ENCODE measurements at regions not wholly inside any gene's neighbourhood (a gene's known extent, or its start where the extent isn't known, plus 50 kb on each side); places are given as distances from the start of the nearest gene placed in this dataset.

- Histone ChIP-seq H2AFZ (ENCODE audit: low read length) (no peak overlapping the region), H3K9me2 (ENCODE audit: low read depth, low read length) (no peaks in the 10 kb centered on the region), H3K36me3 (ENCODE audit: insufficient read depth, low read length) (no peaks in the 10 kb centered on the region), H3F3A (ENCODE audit: insufficient read depth, low read length) (no peaks in the 10 kb centered on the region), H3K9ac (ENCODE audit: low read length) (no peak overlapping the region), H3K4me1 (ENCODE audit: insufficient read depth, low read length, severe bottlenecking) (no peaks in the 10 kb centered on the region), H3K9me3 (ENCODE audit: low read length) (no peaks in the 10 kb centered on the region), H3K79me2 (ENCODE audit: insufficient read depth, low read length) (no peaks in the 10 kb centered on the region), H3K27ac (ENCODE audit: low read depth, low read length, poor library complexity, severe bottlenecking) (no peak overlapping the region), H3K27me3 (ENCODE audit: insufficient read depth, low read length) (no peaks in the 10 kb centered on the region), H3K4me3 (ENCODE audit: low read depth, low read length, poor library complexity, severe bottlenecking) (no peak overlapping the region), H3K4me2 (ENCODE audit: low read length) (no peak overlapping the region), H4K20me1 (ENCODE audit: insufficient read depth, low read length) (no peaks in the 10 kb centered on the region)
- TF ChIP-seq, protein P1, sequence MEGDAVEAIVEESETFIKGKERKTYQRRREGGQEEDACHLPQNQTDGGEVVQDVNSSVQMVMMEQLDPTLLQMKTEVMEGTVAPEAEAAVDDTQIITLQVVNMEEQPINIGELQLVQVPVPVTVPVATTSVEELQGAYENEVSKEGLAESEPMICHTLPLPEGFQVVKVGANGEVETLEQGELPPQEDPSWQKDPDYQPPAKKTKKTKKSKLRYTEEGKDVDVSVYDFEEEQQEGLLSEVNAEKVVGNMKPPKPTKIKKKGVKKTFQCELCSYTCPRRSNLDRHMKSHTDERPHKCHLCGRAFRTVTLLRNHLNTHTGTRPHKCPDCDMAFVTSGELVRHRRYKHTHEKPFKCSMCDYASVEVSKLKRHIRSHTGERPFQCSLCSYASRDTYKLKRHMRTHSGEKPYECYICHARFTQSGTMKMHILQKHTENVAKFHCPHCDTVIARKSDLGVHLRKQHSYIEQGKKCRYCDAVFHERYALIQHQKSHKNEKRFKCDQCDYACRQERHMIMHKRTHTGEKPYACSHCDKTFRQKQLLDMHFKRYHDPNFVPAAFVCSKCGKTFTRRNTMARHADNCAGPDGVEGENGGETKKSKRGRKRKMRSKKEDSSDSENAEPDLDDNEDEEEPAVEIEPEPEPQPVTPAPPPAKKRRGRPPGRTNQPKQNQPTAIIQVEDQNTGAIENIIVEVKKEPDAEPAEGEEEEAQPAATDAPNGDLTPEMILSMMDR (IDR thresholded peaks at IDR 0.05; ENCODE audit: low read length), result no peak
- no peak for TF ChIP-seq EZH2 (IDR thresholded peaks at IDR 0.05; ENCODE audit: borderline replicate concordance, low read length)
These were observed 202.4 kb upstream of the PRDM9 start for GRCh38 chr5:23305055-23305454.

DNA sequence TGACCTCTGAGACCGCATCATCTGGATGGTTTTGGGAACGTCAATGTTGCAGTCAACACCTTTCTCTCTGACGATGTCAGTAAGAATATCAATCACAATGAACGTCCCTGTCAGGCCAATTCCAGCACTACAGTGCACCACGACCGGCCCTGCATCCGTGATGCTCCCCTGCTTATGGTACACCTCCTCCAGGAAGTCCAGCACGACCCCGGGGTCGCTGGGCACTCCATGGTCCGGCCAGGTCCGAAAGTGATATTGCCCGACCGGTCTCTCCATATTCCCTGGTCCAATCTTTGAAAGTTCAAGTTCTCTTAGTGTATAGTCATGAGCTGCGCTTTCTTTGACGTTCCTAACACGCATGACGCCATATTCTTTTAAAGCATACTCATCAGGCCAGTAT, 203.6 kb upstream of the PRDM9 start:
- H3K27me3 ChIP-seq (ENCODE audit: insufficient read depth, low read length), result no peaks in the 10 kb centered on the region
- no peaks in the 10 kb centered on the region for H3K4me1 ChIP-seq (ENCODE audit: insufficient read depth, low read length, severe bottlenecking)
- H3K4me2 ChIP-seq (ENCODE audit: low read length), result no peak overlapping the region
- H3K9ac ChIP-seq (ENCODE audit: low read length), result no peak overlapping the region
- H3K4me3 ChIP-seq (ENCODE audit: low read depth, low read length, poor library complexity, severe bottlenecking), result no peak overlapping the region
- no peaks in the 10 kb centered on the region for H3K36me3 ChIP-seq (ENCODE audit: insufficient read depth, low read length)
- no peak for TF ChIP-seq EZH2 (IDR thresholded peaks at IDR 0.05; ENCODE audit: borderline replicate concordance, low read length)
- TF ChIP-seq, protein P1 (IDR thresholded peaks at IDR 0.05; ENCODE audit: low read length), result no peak
- H3F3A ChIP-seq (ENCODE audit: insufficient read depth, low read length), result no peaks in the 10 kb centered on the region
- no peaks in the 10 kb centered on the region for H4K20me1 ChIP-seq (ENCODE audit: insufficient read depth, low read length)
- no peaks in the 10 kb centered on the region for H3K79me2 ChIP-seq (ENCODE audit: insufficient read depth, low read length)
- H3K9me2 ChIP-seq (ENCODE audit: low read depth, low read length), result no peaks in the 10 kb centered on the region
- no peaks in the 10 kb centered on the region for H3K9me3 ChIP-seq (ENCODE audit: low read length)
- H2AFZ ChIP-seq (ENCODE audit: low read length), result no peak overlapping the region
- H3K27ac ChIP-seq (ENCODE audit: low read depth, low read length, poor library complexity, severe bottlenecking), result no peak overlapping the region

DNA sequence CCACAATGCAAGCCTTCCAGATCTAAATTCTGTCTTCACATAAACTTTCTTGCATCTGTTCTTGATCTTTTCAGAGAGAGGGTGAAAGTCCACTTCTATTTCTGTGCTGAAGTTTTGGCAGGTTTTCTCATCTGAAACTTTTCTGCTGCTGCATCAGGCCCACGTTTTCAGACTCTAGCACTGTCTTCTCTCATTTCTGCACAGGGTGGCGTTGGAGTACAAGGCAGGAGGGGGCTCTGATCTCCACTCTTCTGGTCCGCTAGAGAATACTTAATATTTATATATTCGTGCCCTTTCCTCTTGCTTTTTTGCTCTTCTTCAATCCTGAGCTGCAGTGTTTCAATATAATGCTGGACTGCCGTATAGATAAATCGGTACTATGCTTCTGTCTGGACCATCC, 204.0 kb upstream of the PRDM9 start:
- TF ChIP-seq, protein P1 (IDR thresholded peaks at IDR 0.05; ENCODE audit: low read length), result 0 out of 2 replicates have a peak, but pooled peaks have one; percentile 14
- no peak for TF ChIP-seq EZH2 (IDR thresholded peaks at IDR 0.05; ENCODE audit: borderline replicate concordance, low read length)
- no peaks in the 10 kb centered on the region for H3K9me2 ChIP-seq (ENCODE audit: low read depth, low read length)
- no peak overlapping the region for H3K4me2 ChIP-seq (ENCODE audit: low read length)
- H3F3A ChIP-seq (ENCODE audit: insufficient read depth, low read length), result no peaks in the 10 kb centered on the region
- H3K9ac ChIP-seq (ENCODE audit: low read length), result no peak overlapping the region
- H3K9me3 ChIP-seq (ENCODE audit: low read length), result no peaks in the 10 kb centered on the region
- H2AFZ ChIP-seq (ENCODE audit: low read length), result no peak overlapping the region
- no peak overlapping the region for H3K4me3 ChIP-seq (ENCODE audit: low read depth, low read length, poor library complexity, severe bottlenecking)
- no peak overlapping the region for H3K27ac ChIP-seq (ENCODE audit: low read depth, low read length, poor library complexity, severe bottlenecking)
- H3K4me1 ChIP-seq (ENCODE audit: insufficient read depth, low read length, severe bottlenecking), result no peaks in the 10 kb centered on the region
- H3K27me3 ChIP-seq (ENCODE audit: insufficient read depth, low read length), result no peaks in the 10 kb centered on the region
- no peaks in the 10 kb centered on the region for H4K20me1 ChIP-seq (ENCODE audit: insufficient read depth, low read length)
- H3K36me3 ChIP-seq (ENCODE audit: insufficient read depth, low read length), result no peaks in the 10 kb centered on the region
- no peaks in the 10 kb centered on the region for H3K79me2 ChIP-seq (ENCODE audit: insufficient read depth, low read length)
